MCF 10A (cell line): ENCODE measurements at regions not wholly inside any gene's neighbourhood (a gene's known extent, or its start where the extent isn't known, plus 50 kb on each side); places are given as distances from the start of the nearest gene placed in this dataset.
A peak's percentile ranks its signal among the peaks of the same experiment; 100 is the strongest.

Experiments
- BruUV-seq: library from RNA; stranded (reverse); fragments of 400-500 nt; replicated peaks from 2 replicates; lab custom pipeline; 2021; lab: Mats Ljungman, UMichigan
- CTCF ChIA-PET: fragments of 300-600 bp; sonication (Branson Sonifier 250); formaldehyde crosslinking; extraction: SDS; loops from one replicate; lab custom pipeline; 2021; ENCODE audit warnings: antibody characterized with exemption, inconsistent platforms; lab: Yijun Ruan, JAX
- POLR2A ChIA-PET: fragments of 300-600, 350-650 bp; sonication (Branson Sonifier 250); formaldehyde crosslinking; extraction: SDS; loops from one replicate; lab custom pipeline; 2020; ENCODE audit warnings: antibody characterized with exemption, inconsistent platforms; lab: Yijun Ruan, JAX
- DNase-seq: peaks from one replicate; pipeline ENCODE4 v3.0.0-alpha.2; 2018; ENCODE audit not compliant: unreplicated experiment
- H3K27ac Mint-ChIP-seq: one replicate; pipeline ENCODE4 v1.8.0; 2022; ENCODE audit warnings: mild to moderate bottlenecking, low read depth, mixed read lengths; ENCODE audit not compliant: unreplicated experiment
- H3K27me3 Mint-ChIP-seq: one replicate; pipeline ENCODE4 v1.8.0; 2022; ENCODE audit warnings: mixed read lengths; ENCODE audit not compliant: insufficient read depth, unreplicated experiment
- H3K36me3 Mint-ChIP-seq: one replicate; pipeline ENCODE4 v1.8.0; 2022; ENCODE audit warnings: mild to moderate bottlenecking, moderate library complexity, mixed read lengths; ENCODE audit not compliant: insufficient read depth, unreplicated experiment
- H3K4me1 Mint-ChIP-seq: one replicate; pipeline ENCODE4 v1.8.0; 2022; ENCODE audit warnings: mixed read lengths; ENCODE audit not compliant: insufficient read depth, unreplicated experiment
- H3K4me3 Mint-ChIP-seq: one replicate; pipeline ENCODE4 v1.8.0; 2022; ENCODE audit warnings: mild to moderate bottlenecking, moderate library complexity, mixed read lengths; ENCODE audit not compliant: unreplicated experiment
- H3K9me3 Mint-ChIP-seq: one replicate; pipeline ENCODE4 v1.8.0; 2022; ENCODE audit warnings: mixed read lengths; ENCODE audit not compliant: unreplicated experiment
- intact Hi-C: fragments of 100-400 bp; cut with micrococcal nuclease; formaldehyde crosslinking; loops from 2 replicates; pipeline ENCODE4 v1.14.1; 2022
- TF ChIP-seq, protein P1 (sequence below): fragments of 200-600 bp; IDR thresholded peaks from one replicate; pipeline ENCODE4 v1.8.0; 2022; ENCODE audit warnings: antibody characterized with exemption, mild to moderate bottlenecking; ENCODE audit not compliant: unreplicated experiment

GRCh38 chr16:35370617-35371016 is 1911.2 kb downstream of the TP53TG3F start:
- Mint-ChIP-seq H3K27ac (no peak overlapping the region), H3K4me3 (no peak overlapping the region), H3K36me3 (no peaks in the 10 kb centered on the region), H3K4me1 (peaks cover 3% of the 10 kb centered on the region), H3K27me3 (no peaks in the 10 kb centered on the region), H3K9me3 (no peaks in the 10 kb centered on the region)
- CTCF ChIA-PET = no interaction called here
- intact Hi-C loops = no loop called here
- peak; percentile 16 for DNase-seq
- BruUV-seq = no TSS peak
- POLR2A ChIA-PET = interaction anchor here (1.3 kb wide), 1 partner anchor 65 kb away, joined by 3 read pairs; no protein-coding TSS in a partner anchor
- TF ChIP-seq, protein P1, sequence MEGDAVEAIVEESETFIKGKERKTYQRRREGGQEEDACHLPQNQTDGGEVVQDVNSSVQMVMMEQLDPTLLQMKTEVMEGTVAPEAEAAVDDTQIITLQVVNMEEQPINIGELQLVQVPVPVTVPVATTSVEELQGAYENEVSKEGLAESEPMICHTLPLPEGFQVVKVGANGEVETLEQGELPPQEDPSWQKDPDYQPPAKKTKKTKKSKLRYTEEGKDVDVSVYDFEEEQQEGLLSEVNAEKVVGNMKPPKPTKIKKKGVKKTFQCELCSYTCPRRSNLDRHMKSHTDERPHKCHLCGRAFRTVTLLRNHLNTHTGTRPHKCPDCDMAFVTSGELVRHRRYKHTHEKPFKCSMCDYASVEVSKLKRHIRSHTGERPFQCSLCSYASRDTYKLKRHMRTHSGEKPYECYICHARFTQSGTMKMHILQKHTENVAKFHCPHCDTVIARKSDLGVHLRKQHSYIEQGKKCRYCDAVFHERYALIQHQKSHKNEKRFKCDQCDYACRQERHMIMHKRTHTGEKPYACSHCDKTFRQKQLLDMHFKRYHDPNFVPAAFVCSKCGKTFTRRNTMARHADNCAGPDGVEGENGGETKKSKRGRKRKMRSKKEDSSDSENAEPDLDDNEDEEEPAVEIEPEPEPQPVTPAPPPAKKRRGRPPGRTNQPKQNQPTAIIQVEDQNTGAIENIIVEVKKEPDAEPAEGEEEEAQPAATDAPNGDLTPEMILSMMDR = no peak

DNA sequence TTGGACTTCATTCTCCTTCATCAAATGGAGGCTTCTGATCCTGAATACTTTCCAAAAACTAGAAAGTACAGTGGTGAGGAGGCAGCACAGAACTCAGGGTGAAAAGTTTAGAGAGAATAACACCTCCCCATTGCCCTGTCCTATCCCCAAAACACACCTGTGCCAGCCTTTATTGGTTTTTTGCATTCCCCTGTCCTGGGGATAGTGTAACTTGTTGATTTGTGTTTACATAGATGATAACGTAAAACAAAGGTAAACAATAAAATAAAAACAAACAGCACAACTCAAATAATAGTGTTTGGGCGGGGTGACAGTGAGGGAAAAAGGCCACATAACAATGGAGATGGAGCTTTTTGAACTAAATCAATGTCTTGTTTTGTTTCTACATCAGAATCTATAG is 1917.7 kb downstream of the TP53TG3F start:
- no peaks in the 10 kb centered on the region for H3K27me3 Mint-ChIP-seq
- peaks cover 7% of the 10 kb centered on the region for H3K9me3 Mint-ChIP-seq
- no peak overlapping the region for H3K27ac Mint-ChIP-seq
- no peak for DNase-seq
- no peak overlapping the region for H3K4me3 Mint-ChIP-seq
- ChIA-PET CTCF (no interaction called here), POLR2A (no interaction called here)
- no peaks in the 10 kb centered on the region for H3K4me1 Mint-ChIP-seq
- TF ChIP-seq, protein P1 = no peak
- no TSS peak for BruUV-seq
- H3K36me3 Mint-ChIP-seq = no peaks in the 10 kb centered on the region
- intact Hi-C loops = no loop called here

- Mint-ChIP-seq H3K36me3 (no peaks in the 10 kb centered on the region), H3K4me1 (no peaks in the 10 kb centered on the region), H3K9me3 (peaks cover 8% of the 10 kb centered on the region), H3K4me3 (no peak overlapping the region), H3K27me3 (no peaks in the 10 kb centered on the region), H3K27ac (no peak overlapping the region)
- no peak for DNase-seq
- POLR2A ChIA-PET = no interaction called here
- BruUV-seq = no TSS peak
- intact Hi-C loops = no loop called here
- TF ChIP-seq, protein P1 = no peak
- CTCF ChIA-PET = no interaction called here
Measured at GRCh38 chr16:35386619-35387018, 1927.2 kb downstream of the TP53TG3F start.

- Mint-ChIP-seq H3K27me3 (no peaks in the 10 kb centered on the region), H3K9me3 (peaks cover 8% of the 10 kb centered on the region), H3K27ac (no peak overlapping the region), H3K4me1 (no peaks in the 10 kb centered on the region), H3K4me3 (no peak overlapping the region), H3K36me3 (no peaks in the 10 kb centered on the region)
- BruUV-seq = no TSS peak
- TF ChIP-seq, protein P1 = peak; percentile 49
- CTCF ChIA-PET = interaction anchor here (0.7 to 2.8 kb wide), 5 partner anchors 16 to 269 kb away, joined by 3 to 17 read pairs (median 3); no protein-coding TSS in a partner anchor
- peak; percentile 72 for DNase-seq
- POLR2A ChIA-PET = no interaction called here
- intact Hi-C loops = loop anchor here (2.0 kb wide), 2 partner anchors 203 to 287 kb away; no protein-coding TSS in a partner anchor
Measured at GRCh38 chr16:35391328-35391727, 1931.9 kb downstream of the TP53TG3F start.
